ENCODE measurements at regions not wholly inside any gene's neighbourhood (a gene's known extent, or its start where the extent isn't known, plus 50 kb on each side); places are given as distances from the start of the nearest gene placed in this dataset.

DNA sequence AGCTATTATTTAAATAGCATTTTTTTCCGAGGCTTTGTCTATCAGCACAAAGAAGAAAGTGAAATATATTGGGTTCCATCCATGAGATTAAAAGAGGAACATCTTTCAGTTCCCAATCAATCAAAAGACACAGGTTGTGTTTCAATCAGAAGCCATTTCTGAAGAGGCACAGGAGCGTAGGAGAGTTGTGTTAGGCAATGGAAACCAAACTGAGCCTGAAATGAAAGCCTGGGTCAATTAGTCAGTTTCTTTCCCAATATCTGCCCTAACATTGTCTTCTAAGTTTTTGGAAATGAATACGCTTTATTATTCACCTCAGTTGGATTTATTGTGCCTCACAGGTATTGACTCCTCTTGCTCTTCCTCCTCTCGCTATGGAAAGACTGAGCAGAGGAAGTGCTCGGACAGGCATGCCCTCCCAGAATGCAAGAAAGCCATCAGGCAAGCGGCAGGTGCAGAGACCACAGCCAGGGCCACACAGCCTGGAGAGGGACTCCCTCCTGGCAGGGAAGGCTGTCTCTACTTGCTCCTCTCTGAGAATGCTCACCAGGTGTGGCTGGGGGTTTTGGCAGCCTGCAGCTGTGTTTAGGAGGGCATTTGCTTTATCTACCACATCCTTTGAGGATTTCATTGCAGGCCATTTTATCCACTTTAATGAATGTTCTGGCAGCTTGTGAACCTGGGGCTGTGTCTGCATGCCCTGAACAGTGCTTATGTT lies 100.8 kb upstream of the NEDD9 start:
- no peak for DNase-seq (ENCODE audit: low spot score)

DNA sequence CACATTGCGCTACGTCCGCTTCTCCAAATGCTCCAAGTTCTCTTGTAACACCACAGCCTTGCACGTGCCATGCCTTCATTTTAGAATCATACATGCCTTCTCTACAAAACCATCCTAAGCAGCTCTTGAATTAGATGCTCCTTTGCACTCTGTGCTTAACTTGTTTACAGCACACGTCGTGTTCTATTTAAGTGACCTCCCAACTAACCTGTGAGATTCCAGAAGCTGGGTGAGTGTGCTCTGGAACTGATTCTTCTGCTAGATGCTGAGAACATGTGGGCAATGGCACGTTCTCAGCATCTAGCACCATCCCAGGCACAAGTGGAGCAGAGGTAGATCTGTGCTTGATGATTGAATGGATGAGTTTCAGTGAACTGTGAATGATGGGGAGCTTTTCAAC lies 100.0 kb upstream of the NEDD9 start:
- Histone ChIP-seq H3K9me3 (no peaks in the 10 kb centered on the region), H3K27me3 (no peaks in the 10 kb centered on the region), H3K4me3 (no peak overlapping the region), H3K4me1 (no peaks in the 10 kb centered on the region), H3K36me3 (no peaks in the 10 kb centered on the region), H3K27ac (no peak overlapping the region)
- TF ChIP-seq, protein P1, sequence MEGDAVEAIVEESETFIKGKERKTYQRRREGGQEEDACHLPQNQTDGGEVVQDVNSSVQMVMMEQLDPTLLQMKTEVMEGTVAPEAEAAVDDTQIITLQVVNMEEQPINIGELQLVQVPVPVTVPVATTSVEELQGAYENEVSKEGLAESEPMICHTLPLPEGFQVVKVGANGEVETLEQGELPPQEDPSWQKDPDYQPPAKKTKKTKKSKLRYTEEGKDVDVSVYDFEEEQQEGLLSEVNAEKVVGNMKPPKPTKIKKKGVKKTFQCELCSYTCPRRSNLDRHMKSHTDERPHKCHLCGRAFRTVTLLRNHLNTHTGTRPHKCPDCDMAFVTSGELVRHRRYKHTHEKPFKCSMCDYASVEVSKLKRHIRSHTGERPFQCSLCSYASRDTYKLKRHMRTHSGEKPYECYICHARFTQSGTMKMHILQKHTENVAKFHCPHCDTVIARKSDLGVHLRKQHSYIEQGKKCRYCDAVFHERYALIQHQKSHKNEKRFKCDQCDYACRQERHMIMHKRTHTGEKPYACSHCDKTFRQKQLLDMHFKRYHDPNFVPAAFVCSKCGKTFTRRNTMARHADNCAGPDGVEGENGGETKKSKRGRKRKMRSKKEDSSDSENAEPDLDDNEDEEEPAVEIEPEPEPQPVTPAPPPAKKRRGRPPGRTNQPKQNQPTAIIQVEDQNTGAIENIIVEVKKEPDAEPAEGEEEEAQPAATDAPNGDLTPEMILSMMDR (IDR thresholded peaks at IDR 0.05) = no peak
- DNase-seq (ENCODE audit: low spot score) = no peak

More for the DNA sequence above, 100.8 kb upstream of the NEDD9 start:
- no peaks in the 10 kb centered on the region for H3K4me1 ChIP-seq
- TF ChIP-seq, protein P1 (IDR thresholded peaks at IDR 0.05) = no peak
- no peaks in the 10 kb centered on the region for H3K36me3 ChIP-seq
- H3K4me3 ChIP-seq = no peak overlapping the region
- no peaks in the 10 kb centered on the region for H3K27me3 ChIP-seq
- no peak overlapping the region for H3K27ac ChIP-seq
- H3K9me3 ChIP-seq = no peaks in the 10 kb centered on the region

DNA sequence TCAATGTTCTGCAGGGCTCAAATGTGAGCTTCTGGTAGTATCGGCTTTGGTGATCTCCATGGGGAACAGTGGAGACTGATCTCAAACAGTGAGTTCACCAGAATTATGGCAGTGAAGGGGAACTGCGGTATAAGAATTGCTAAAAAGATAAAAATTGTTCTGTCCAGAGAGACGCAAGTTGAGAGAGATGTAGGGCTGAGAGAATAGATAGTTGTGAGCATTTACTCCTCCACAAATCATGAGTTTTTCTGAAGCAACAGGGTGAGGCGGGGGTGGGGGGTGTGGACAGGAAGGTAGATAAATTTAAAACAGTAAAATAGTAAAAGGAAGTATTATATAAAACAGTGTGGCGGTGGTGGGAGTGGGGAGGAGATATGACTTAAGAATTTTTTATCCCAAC lies 98.6 kb upstream of the NEDD9 start:
- Histone ChIP-seq H3K27me3 (no peaks in the 10 kb centered on the region), H3K9me3 (no peaks in the 10 kb centered on the region), H3K36me3 (no peaks in the 10 kb centered on the region), H3K27ac (no peak overlapping the region), H3K4me3 (no peak overlapping the region), H3K4me1 (no peaks in the 10 kb centered on the region)
- TF ChIP-seq, protein P1 (IDR thresholded peaks at IDR 0.05) = no peak
- no peak for DNase-seq (ENCODE audit: low spot score)

DNA sequence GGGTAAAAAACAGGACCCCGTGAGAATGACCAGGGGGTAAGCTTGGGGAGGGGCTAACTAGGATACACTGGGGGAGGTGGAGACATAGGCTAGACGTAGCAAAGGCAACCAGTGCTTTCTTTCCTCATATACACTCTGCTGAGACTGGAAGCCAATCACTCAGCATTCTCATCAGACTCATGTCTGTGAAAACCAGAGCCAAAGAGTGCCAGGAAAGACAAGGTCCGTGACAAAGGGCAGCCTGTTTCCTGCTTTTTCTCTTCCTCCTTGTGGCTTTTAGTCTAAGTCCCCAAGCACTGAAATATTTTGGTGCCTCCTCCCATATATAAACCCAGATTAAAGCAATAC lies 97.9 kb upstream of the NEDD9 start:
- Histone ChIP-seq H3K9me3 (no peaks in the 10 kb centered on the region), H3K27ac (no peak overlapping the region)

DNA sequence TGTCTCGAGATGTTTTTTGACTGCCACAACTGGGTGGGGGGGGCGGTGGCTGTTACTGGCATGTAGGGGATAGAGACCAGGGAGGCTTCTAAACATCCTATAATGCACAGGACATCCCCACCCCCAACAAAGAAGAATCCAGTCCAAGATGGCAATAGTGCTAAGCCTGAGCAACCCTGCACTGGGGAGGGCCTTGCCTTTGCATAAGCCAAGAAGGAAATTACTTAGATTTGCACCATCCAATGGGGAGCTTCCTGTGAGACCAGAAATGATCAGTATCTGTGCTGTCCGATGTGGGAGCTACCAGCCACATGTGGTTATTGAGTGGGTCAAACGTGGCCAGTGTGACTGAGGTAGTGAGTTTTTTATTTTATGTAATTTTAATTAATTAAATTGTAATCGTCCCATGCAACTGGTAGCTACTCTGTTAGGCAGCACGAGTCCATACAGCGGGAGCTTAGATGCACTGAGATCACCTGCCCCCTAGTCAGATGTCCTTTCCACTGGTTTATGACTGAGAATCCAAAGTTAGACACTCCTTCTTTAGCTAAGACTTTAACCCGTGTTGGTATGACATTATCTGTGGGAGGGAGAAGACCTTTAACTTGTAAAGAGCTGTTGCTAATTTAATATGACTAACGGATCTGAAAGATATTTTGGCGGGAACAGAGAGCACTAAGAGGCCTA lies 97.4 kb upstream of the NEDD9 start:
- Histone ChIP-seq H3K27ac (no peak overlapping the region), H3K4me3 (no peak overlapping the region), H3K27me3 (no peaks in the 10 kb centered on the region), H3K4me1 (no peaks in the 10 kb centered on the region), H3K36me3 (no peaks in the 10 kb centered on the region), H3K9me3 (no peaks in the 10 kb centered on the region)
- TF ChIP-seq, protein P1 (IDR thresholded peaks at IDR 0.05) = no peak
- no peak for DNase-seq (ENCODE audit: low spot score)

More for the DNA sequence above, 97.9 kb upstream of the NEDD9 start:
- Histone ChIP-seq H3K36me3 (no peaks in the 10 kb centered on the region), H3K27me3 (no peaks in the 10 kb centered on the region), H3K4me3 (no peak overlapping the region), H3K4me1 (no peaks in the 10 kb centered on the region)
- DNase-seq (ENCODE audit: low spot score) = no peak
- TF ChIP-seq, protein P1 (IDR thresholded peaks at IDR 0.05) = no peak

Data from right atrium auricular region (tissue), 2 donors.